ENCODE measurements at regions not wholly inside any gene's neighbourhood (a gene's known extent, or its start where the extent isn't known, plus 50 kb on each side); places are given as distances from the start of the nearest gene placed in this dataset.
"Not testable (repeated sequence)": the region's sequence is repeated elsewhere in the genome, so short reads cannot be mapped to it uniquely, and the experiment has no call there.

DNA sequence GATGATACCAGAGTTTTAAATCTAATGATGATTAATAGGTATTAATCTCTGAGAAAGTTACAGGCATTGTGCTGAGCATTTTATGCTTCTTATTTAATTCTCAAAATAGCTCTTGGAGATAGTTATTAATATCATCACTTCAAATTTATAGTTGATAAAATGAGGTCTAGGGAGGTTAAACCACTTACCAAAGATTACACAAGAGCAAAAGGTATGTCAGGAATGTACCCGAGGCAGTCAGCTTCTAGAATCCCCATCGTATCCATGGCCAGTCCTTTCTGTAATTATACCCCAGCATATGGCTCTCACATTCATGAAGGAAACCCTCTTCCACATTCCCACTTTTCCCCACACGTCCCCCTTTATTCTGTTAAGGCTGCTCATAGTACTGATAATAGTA is 421.3 kb downstream of the PYDC2 start:
- DNase-seq = no peak

DNA sequence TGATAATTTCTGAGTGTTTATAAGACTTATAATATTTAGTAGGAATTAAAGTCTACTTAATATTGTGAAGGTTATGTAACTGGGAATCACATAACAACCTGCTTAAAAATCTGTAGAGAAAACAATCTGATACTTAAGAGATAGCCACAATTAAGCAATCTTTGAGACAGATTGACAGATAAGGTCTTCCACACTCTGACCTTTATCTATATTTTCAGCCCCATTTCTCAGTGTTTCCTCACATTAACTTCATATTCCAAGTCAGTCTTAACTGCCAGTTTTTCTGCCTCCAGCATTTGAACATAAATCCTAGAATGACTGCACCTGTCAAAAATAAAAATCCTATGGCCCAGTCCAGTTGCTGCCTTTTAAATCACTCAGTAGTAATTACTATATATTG is 423.2 kb downstream of the PYDC2 start:
- DNase-seq = no peak

DNA sequence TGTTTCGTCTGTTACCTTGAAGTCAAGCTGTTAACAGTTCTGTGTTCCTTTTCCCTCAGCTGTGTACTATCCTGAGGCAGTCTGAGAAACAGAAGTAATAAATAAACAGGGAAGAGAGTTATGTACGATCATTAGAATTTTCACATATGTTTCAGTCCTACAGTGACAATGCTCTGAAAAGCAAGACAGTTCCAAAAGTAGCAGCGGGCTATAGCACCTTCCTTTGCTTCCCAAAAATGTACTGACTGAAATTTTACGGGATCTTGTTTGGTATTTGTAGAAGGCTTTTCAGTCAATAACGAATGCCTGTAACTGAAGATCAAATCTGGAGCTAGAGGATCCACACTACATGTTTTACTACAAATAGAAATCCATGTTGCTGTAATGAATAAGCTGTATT is 428.1 kb downstream of the PYDC2 start:
- no peak for DNase-seq

DNA sequence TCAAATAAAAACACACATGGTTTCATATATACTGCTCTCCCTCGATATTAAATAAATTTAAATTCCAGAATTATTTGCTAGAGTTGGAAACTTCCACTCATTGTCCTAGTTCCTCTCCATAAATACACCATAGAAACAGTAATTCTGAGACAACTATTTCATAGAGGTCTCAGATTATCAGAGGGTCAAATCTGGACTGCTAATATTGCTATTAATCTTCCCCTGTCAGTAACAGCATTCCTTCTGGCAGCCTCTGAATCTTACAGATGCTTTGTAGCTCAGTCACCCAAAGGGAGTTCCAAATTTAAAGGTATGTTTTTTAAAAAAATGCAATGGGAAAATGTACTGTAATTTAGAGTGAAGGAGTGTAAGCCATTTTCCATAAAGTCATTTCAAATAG is 428.8 kb downstream of the PYDC2 start:
- DNase-seq = no peak

DNA sequence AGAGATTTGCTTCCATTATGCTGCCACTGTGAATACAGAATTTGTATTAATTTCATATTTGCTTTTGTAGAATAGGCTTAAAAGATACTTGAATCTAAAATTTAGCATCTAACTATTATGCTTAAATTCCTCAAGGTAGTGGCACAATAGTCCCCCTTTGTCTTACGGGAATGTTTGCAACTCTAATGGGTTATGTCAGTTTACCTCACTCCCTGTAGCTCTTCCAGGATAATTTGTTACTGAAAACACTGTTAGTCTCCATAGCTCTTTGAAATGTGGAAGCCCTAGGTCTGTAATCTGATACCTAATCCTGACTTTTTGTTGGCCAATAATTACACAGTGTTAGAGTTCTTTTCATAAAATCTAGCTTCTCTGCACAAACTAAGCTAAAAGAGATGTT is 433.4 kb downstream of the PYDC2 start:
- DNase-seq = no peak

DNA sequence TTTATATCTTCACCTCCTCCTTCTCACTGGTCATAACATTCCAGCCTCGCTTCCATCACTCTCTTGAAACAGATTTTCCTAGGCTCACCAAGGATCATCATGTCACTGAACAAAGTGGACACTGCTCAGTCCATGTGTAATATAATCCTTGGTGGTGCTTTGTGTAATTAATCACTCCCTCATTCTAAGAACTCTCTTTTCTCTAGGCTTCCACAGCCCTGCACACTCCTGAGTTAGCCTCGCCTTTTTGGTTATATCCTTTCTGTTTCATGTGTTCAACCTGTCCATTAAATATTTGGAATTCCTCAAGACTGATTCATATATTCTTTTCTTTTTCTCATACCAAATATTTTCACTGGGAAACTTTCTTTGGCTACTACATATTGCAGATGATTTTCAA is 440.8 kb downstream of the PYDC2 start:
- DNase-seq = no peak

DNA sequence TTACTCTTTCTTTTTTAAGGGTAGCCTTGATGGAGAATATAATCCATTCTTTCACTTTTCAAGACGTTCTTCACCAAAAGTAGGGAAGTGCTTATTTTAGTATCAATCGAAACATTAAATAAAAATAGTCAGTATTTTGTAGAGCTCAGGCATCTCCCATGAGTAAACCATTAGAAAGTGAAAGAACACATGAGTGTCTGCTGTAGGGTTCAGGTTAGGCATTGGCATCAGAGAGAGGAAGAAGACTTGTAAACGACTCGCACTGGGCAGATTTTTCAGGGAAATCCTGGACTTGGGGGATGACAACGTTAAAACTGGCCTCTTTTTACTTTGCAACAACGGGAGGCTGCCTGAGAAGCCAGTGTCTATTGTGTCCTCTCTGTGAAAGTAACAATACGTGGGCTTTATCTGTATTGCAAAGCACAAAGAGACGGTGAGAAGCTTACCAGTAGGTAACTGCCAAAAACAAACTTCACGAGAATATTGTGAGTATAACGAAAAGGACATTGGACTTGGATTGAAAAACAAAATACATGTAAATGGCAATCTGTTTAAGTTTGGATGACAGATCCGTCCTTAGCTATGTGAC is 451.7 kb downstream of the PYDC2 start:
- no peak for DNase-seq

DNA sequence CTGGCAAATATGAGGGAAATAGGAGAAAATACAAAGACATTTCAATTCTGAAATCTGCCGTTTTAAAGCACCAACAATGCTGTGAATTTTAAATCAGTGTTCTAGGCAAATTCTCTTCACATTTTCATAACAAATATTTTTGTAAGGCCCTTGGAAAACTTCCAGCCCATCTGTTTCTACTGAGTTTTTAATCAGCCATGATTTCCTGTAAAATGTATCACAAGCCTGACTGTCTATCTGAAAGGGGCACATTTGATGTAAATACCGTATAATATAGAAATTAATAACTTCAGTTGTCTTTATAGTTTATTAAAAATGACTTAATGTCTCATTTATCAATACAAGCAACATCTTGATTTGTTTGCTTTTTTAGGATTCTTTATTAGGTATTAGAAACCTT is 454.7 kb downstream of the PYDC2 start:
- no peak for DNase-seq

DNA sequence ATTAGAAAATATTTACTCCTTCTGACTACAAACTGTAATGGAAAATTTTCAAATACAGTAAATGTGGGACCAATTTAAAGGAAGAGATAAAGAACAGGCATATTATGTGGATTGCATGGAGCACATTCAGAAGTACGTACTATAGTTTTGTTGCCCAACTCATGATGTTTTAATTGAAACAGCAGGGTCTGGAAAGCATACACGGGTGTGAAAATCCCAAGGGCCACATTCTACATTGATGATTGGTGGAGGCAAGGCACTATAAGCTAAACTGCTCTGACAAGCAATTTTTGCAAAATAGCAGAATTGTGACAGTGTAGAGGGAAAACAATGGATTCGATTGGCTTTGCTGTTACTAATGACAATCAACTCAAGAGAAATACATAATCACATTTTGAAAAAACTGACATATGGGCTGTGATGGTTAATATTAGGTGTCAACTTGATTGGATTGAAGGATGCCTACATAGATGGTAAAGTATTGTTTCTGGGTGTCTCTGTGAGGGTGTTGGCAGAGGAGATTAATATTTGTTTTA is 458.6 kb downstream of the PYDC2 start:
- no peak for DNase-seq

DNA sequence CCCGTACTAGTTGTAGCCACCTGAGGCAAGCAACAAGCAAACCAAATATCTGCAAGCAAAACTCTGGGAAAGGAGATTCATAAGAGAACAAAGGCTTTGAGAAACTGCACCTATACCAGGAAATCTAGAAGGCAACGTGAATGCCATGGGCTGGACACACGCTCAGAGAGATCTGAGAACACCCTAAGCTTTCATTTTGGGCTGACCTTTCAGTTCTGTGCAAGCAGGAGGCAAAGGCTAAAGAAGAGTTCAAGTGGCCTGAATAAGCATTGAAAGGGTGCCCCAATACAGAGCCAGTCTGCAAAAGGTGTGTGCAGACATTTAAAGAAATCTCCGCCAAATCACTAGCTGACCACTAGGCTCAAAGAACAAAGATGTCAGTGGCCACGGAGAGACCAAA is 461.6 kb downstream of the PYDC2 start:
- DNase-seq = no peak

DNA sequence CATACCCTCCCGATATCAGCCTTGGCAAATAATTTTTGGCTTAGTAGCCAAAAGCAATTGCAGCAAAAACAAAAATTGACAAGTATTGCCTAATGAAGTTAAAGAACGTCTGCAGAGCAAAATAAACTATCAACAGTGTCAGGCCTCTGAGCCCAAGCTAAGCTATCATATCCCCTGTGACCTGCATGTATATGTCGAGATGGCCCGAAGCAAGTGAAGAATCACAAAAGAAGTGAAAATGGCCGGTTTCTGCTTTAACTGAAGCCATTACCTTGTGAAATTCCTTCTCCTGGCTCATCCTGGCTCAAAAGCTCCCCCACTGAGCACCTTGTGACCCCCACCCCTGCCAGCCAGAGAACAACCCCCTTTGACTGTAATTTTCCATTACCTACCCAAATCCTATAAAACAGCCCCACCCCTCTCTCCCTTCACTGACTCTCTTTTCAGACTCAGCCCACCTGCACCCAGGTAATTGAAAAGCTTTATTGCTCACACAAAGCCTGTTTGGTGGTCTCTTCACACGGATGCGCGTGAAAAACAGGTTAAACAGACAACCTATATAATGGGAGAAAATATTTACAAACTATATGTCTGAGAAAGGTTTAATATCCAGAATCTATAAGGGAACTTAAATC is 466.3 kb downstream of the PYDC2 start:
- DNase-seq = not testable (repeated sequence)

DNA sequence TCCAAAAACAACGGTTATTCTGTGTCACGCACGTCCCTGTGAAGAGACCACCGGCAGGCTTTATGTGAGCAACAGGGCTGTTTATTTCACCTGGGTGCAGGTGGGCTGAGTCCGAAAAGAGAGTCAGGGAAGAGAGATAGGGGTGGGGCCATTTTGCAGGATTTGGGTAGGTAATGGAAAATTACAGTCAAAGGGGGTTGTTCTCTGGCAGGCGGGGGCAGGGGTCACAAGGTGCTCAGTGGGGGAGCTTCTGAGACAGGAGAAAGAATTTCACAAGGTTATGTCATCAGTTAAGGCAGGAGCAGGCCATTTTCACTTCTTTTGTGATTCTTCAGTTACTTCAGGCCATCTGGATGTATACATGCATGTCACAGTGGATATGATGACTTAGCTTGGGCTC is 467.0 kb downstream of the PYDC2 start:
- not testable (repeated sequence) for DNase-seq

DNA sequence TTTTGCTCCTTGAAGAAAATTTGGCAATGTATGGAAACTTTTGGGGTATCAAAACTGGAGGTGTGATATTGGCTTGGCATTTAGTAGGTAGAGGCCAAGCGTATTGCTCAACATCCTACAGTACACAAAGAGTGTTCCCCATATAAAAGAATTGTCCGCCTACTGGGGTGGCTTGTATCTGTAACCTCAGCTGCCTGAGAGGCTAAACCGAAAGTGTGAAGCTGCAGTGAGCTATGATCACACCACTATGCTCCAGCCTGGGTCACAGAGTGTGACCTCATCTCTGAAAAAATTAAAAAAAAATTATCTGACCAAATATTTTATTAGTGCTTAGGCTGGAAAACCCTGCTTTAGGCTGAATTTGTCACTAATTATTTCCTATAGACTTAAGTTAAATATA is 483.9 kb downstream of the PYDC2 start:
- no peak for DNase-seq

DNA sequence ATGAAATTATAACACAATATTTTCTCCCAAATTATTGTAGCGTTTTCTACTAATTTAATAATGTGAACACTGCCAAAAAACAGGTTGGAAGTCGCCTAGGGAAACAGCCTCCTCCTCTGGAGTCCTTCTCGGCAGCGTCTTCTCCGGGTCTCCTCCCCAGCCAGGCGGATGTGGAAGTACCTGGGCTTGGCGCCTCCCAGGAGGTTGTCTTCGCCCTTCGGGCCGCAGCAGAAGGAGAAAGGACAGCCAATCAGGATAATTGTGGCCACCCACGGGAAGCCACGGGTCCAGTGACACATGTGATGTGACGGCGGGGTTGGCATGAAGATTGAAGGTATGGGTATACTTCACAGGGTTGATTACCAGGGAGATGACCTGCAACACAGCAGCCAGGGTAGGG is 491.2 kb downstream of the PYDC2 start:
- no peak for DNase-seq

DNA sequence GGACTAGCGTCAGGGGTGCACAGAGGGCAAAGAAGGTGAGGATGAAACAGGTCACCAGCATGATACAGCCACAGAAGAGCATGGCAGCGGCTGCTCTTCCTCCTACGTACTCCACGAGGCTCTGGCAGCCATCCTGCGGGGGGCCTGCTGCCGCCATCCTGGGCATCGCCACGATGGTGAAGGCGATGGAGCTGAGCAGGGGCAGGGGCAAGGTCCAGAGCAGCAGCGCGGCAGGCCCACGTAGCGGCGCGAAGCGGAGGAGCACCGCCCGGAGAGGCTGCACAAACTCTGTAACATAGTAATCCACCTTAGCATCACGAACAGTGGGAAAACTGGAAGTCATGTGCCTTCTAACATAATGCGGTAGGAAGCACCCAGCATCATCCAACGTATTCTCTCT is 491.6 kb downstream of the PYDC2 start:
- no peak for DNase-seq

DNA sequence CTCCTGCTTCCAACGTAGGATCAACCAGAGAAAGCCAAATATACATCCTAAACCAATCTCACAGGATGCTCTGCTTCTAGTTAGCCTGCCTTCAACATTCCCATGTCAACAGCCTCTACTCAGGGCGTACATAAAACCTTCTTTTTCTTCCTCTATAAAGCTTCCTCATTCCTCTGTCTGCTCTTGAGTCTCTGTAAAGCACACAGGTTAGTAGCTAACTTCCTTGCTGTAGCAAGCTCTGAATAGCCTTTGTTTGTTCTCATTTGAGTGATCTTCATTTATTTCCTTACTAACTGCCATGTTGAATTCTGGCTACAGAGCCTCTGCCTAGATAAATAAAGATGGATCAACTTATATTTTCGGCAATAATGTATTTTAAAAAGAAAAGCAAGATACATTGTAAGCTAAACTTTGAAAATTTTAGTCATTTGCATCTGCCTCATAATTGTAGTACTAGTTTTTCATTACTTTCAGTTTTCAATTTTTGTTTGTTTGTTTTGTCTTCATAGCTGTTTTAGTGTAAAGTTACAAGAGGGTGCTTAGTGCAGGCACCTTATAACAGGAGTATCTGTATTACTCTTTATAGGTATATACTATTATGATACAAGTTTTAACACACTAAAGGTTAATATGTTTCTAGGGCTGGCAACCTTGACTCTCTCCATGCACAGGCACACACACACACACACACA is 498.2 kb downstream of the PYDC2 start:
- DNase-seq = no peak

DNA sequence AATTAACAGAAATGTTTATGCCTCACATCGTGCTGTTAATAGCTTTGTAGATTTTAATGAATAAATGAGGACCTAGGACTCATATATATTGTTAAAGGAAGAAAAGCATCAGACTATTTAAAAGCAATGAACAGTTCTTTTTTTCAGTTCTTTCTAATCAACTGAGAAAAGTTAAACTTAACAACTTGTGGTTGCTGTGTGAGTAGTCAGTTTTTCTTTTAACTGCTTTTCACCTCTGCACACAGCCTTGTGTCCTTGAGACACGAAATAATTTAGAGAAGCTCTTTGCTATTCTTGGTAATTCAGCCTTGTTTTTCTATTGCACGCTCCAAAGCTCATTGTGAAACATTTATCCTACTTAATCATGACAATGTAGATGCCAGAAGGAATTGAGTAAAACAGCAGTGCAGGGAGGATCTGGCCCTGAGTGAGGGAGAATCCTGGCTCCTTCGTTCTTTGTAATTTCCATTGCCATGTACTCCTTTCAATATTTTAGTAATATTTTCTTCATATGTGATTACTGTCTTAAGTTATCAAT is 499.0 kb downstream of the PYDC2 start:
- DNase-seq = no peak

DNA sequence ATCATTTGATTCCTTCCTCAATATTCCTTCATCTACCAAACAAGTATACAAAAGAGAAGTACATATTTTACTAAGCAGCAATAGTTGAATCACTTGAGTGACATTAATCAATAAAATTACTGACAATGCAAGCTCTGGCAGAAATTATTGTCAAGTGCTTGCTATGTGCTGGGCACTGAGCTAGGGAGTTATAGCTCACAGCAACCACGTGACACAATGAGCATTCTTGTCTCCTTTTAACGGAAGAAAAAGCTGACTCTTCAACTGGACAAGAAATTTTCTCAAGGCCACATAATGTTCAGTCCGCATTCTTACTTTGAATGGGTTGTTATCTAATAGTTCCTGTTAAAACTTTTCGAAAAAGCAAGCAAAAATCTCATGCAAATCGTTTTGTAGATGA is 500.1 kb downstream of the PYDC2 start:
- no peak for DNase-seq

DNA sequence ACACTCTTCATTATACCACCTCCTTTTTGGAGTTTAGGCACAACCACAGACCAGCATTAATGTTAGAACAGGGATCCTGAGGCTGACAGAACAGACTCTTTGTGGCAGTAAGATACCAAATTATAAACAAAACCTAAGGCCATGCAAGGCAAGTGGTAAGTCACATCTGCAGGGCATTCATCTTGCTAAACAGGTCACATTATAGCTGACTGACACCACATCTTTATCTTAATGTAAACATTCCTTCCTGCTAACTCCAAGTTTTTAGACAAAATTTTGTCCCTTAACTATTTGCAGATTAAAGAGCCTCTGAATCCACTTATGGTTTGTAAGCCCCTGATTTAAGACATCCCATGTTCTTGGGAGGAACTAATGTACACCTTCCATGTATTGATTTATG is 500.6 kb downstream of the PYDC2 start:
- no peak for DNase-seq

DNA sequence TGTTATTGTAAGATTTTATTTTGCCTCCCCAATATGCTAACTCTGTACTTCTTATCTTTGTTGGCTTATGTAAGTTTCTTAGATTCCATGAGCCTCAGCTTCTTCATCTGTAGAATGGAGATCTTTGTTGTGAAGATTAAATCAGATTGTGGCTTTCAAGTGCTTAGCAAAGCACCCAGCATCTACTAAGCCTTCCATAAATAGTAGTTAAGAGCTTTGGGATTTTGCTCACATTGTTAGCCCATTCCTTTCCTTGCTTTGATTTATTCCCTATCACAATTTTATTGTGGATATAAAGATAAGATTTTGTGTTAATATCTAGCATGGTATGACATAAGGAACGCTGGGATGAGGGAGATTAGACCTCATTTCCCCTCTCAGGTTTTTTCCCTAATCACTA is 501.4 kb downstream of the PYDC2 start:
- DNase-seq = no peak

DNA sequence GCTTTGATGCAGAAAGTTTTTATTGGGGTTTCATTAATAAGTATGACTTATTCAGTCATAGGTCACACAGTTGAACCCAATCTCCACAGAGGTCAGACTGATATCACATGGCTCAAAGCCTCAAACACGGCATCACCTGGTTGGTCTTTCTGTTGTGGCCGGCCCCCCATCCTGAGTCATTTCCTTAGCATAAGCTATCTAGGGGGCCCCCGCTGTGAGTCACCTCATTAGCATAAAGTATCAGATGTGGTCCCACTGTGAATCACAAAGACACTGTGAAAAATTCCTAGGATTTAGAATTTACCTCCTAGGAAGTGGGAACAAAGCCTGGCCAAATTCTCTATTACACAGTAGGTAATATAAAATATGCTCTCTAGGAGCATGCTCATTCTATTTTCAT is 502.2 kb downstream of the PYDC2 start:
- no peak for DNase-seq

DNA sequence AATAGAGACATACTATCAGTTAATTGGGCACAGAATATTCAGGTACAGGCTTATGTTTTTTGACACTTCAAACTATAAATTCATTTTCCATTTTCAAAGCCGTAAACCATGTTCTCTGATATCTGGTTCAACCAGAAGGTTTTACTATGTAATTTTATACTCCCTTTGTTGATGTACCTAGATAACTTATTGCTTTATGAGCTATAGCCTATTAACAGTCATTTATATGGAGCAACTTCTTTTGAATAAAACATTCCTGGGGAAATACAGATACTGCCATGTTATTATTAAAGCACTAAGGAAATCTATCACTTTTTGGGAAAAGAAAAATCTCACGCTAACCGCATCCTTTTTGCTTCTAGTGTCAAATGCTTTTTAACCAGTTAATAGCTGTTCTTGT is 505.6 kb downstream of the PYDC2 start:
- DNase-seq = no peak

DNA sequence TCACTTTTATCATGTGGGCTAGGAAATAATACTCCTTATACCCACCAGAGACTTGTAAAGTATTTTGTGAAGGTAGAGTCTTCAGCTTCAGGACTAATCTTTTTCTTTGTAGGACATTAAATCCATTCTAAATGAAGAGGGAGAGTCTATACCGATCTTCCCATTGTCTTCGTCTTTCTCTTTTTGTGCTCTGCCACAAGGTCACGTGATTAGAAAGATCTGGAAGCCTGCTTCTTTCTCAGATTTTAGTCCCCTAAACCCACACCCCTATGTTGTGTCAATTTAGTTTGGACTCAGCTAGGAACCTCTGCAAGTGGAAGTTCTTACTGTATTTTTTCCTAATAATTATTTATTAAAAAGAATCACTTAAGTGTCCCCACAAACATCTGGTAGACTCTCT is 507.3 kb downstream of the PYDC2 start:
- DNase-seq = no peak

DNA sequence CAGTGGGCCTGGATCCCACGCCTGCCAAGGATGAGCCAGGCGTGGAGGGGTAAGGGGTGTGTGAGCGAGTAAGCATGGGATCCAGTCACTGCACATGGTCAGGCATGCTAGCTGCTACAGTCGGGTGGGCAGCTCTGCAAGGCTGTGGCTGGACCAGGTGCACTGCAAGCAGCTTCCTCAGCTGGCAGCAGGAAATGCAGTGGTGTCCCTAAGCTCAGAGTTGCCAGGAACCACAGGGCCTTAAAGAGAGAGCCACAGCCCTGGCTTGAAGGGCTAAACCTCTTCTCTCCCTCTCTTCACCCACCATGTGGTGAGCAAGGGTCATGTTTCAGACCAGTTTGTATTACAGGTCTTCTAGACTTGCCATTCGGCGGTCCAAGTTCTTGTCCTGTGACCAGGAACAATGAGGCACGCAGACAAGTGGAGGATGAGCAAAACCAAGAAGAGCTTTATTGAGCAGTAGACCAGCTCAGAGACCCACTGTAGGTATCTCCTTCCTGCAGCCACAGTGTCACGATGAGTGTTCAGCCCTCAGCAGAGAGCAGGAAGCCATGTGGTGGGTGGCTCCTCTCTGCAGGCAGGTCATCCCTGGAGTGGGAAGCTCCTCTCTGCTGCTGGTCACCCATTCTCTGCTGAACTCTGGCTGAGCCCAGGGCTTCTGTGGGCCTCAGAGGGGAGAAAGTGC is 511.9 kb downstream of the PYDC2 start:
- DNase-seq = no peak
